ENCODE measurements at regions not wholly inside any gene's neighbourhood (a gene's known extent, or its start where the extent isn't known, plus 50 kb on each side); places are given as distances from the start of the nearest gene placed in this dataset.
"Not testable (repeated sequence)": the region's sequence is repeated elsewhere in the genome, so short reads cannot be mapped to it uniquely, and the experiment has no call there.

- no peak for DNase-seq
Observed at GRCh38 chr3:132987396-132987795, 50.8 kb upstream of the TMEM108 start.

- no peak for DNase-seq
Observed at GRCh38 chr3:132984181-132984580, 54.0 kb upstream of the TMEM108 start.

- DNase-seq: no peak
Observed at GRCh38 chr3:132983143-132983770, 54.9 kb upstream of the TMEM108 start.

GRCh38 chr3:132981719-132982118, 56.5 kb upstream of the TMEM108 start:
- DNase-seq: no peak

GRCh38 chr3:132980102-132980501, 58.1 kb upstream of the TMEM108 start:
- no peak for DNase-seq

GRCh38 chr3:132979606-132980005, 58.6 kb upstream of the TMEM108 start:
- no peak for DNase-seq

GRCh38 chr3:132978946-132979345, 59.2 kb upstream of the TMEM108 start:
- not testable (repeated sequence) for DNase-seq

GRCh38 chr3:132978464-132978863, 59.7 kb upstream of the TMEM108 start:
- DNase-seq: no peak

- DNase-seq: no peak
Observed at GRCh38 chr3:132974097-132974496, 64.1 kb upstream of the TMEM108 start.

- DNase-seq: no peak
Observed at GRCh38 chr3:132973441-132973840, 64.8 kb upstream of the TMEM108 start.

GRCh38 chr3:132972333-132972732, 65.9 kb upstream of the TMEM108 start:
- no peak for DNase-seq

GRCh38 chr3:132966374-132966773, 71.8 kb upstream of the TMEM108 start:
- DNase-seq: no peak

GRCh38 chr3:132964266-132964665, 73.9 kb upstream of the TMEM108 start:
- DNase-seq: no peak

- DNase-seq: no peak
Observed at GRCh38 chr3:132963786-132964185, 74.4 kb upstream of the TMEM108 start.

- DNase-seq: no peak
Observed at GRCh38 chr3:132961991-132962390, 76.2 kb upstream of the TMEM108 start.

- DNase-seq: no peak
Observed at GRCh38 chr3:132953683-132954082, 84.5 kb upstream of the TMEM108 start.

GRCh38 chr3:132927896-132928295, 110.3 kb upstream of the TMEM108 start:
- DNase-seq: no peak

- DNase-seq: no peak
Observed at GRCh38 chr3:132926098-132926497, 112.1 kb upstream of the TMEM108 start.

- no peak for DNase-seq
Observed at GRCh38 chr3:132925256-132925930, 112.8 kb upstream of the TMEM108 start.

GRCh38 chr3:132916096-132916495, 122.1 kb upstream of the TMEM108 start:
- no peak for DNase-seq

- no peak for DNase-seq
Observed at GRCh38 chr3:132912416-132912753, 125.8 kb upstream of the TMEM108 start.

- no peak for DNase-seq
Observed at GRCh38 chr3:132911741-132912415, 126.3 kb upstream of the TMEM108 start.

GRCh38 chr3:132907293-132907692, 130.9 kb upstream of the TMEM108 start:
- no peak for DNase-seq

- no peak for DNase-seq
Observed at GRCh38 chr3:132900481-132900880, 137.7 kb upstream of the TMEM108 start.

Measured in activated CD4-positive, alpha-beta T cell treated with anti-CD3 and anti-CD28 coated beads, Interleukin-2, Interleukin-6, amounts not matched to agents 100 ng/mL and 50 ng/mL, durations not matched to agents 16 hours and 8 hours (primary cell).